ENCODE measurements at regions not wholly inside any gene's neighbourhood (a gene's known extent, or its start where the extent isn't known, plus 50 kb on each side); places are given as distances from the start of the nearest gene placed in this dataset.

GRCh38 chr5:38048400-38048799, 208.6 kb upstream of the GDNF start:
- TF ChIP-seq CTCF (IDR thresholded peaks at IDR 0.05) (no peak), POLR2A (IDR thresholded peaks at IDR 0.05) (no peak)

All from thyroid gland (tissue), 4 donors.